ENCODE measurements at regions not wholly inside any gene's neighbourhood (a gene's known extent, or its start where the extent isn't known, plus 50 kb on each side); places are given as distances from the start of the nearest gene placed in this dataset.

DNA sequence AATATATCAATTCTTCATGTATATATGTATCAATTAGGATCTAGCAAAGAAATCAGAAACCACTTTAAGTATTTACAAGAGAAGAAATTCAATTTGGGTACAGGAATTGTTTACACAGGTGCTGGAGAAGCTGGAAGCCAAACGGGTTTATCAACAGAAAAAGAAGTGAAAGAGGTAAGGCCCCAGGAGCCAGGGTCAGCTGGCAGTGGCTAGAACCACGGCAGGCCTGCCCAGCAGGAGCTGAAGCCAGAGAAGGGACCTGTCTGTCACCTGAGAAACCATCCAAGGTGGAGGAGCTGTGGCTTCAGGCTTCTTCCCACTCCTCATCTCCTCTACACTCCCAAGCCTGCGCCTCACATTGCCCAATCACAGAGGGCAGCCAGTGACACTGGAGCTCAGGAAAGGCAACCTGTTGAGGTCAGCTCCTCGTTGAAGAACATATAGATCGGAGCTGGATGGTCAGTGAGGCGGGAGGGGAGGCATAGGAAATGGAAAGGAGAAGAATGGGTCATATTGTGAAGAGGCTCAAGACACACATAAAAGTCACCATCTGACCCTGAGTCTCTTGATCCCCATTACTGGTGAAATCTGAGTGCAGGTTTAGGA is 182.6 kb downstream of the REEP3 start:
- TF ChIP-seq, protein P1, sequence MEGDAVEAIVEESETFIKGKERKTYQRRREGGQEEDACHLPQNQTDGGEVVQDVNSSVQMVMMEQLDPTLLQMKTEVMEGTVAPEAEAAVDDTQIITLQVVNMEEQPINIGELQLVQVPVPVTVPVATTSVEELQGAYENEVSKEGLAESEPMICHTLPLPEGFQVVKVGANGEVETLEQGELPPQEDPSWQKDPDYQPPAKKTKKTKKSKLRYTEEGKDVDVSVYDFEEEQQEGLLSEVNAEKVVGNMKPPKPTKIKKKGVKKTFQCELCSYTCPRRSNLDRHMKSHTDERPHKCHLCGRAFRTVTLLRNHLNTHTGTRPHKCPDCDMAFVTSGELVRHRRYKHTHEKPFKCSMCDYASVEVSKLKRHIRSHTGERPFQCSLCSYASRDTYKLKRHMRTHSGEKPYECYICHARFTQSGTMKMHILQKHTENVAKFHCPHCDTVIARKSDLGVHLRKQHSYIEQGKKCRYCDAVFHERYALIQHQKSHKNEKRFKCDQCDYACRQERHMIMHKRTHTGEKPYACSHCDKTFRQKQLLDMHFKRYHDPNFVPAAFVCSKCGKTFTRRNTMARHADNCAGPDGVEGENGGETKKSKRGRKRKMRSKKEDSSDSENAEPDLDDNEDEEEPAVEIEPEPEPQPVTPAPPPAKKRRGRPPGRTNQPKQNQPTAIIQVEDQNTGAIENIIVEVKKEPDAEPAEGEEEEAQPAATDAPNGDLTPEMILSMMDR (IDR thresholded peaks at IDR 0.05): no peak

DNA sequence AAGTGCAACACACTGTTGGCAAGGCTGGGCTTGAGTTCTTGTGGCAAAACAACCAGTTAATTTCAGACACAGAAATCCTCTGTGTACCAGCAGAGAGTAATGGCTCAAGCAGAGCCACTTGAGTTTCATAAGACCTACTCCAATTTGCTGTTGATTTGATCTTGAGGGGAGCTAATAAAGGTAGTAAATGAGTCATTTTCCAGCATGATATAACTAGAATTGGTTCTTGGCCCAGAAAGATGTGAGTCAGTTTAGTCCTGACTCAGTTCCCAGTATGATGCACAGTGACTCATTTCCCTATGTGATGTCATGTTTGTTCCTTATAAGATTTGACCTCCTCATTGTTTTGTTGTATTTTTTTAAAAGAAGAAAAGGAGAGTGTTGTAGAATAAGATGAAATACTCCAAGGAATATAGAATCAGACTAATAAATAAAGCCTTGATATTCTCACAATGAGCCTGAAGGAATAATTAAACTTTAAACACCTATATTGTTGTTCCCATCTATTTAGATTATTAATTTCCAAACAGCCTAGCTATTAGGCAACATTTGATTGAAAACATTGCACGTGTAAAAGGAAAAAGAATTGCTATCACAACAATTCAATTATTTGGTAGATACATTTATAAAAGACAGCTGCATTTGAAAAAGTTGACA is 186.2 kb downstream of the REEP3 start:
- Histone ChIP-seq H3K9me3 (no peaks in the 10 kb centered on the region), H3K27me3 (no peaks in the 10 kb centered on the region), H3K27ac (no peak overlapping the region), H3K4me3 (no peak overlapping the region), H3K36me3 (no peaks in the 10 kb centered on the region), H3K4me1 (ENCODE audit: insufficient read depth) (peaks cover 5% of the 10 kb centered on the region)
- TF ChIP-seq, protein P1 (IDR thresholded peaks at IDR 0.05): no peak
- TF ChIP-seq EP300 (IDR thresholded peaks at IDR 0.05): peak; percentile 91
- peak in 1 of 5 donors; percentile 42 for DNase-seq
- intact Hi-C loops (cut with DNase I): loop anchor here in 1 of 4 donors (5.0 kb wide), 1 partner anchor 75 kb away; no protein-coding TSS in a partner anchor
- WGBS, 3 donors: 14 to 29% (median 25%) methylated on average over 1 of the region's 1 CpG

More for the DNA sequence above, 182.6 kb downstream of the REEP3 start:
- no peak for DNase-seq
- Histone ChIP-seq H3K4me3 (no peak overlapping the region), H3K9me3 (no peaks in the 10 kb centered on the region), H3K27me3 (no peaks in the 10 kb centered on the region), H3K4me1 (ENCODE audit: insufficient read depth) (peaks cover 3% of the 10 kb centered on the region), H3K27ac (no peak overlapping the region), H3K36me3 (no peaks in the 10 kb centered on the region)
- intact Hi-C loops (cut with DNase I): loop anchor here in 1 of 4 donors (5.0 kb wide), 1 partner anchor 72 kb away; no protein-coding TSS in a partner anchor
- whole genome bisulfite sequencing, 3 donors: 83 to 86% (median 84%) methylated on average over 6 of the region's 6 CpGs

- DNase-seq: no peak
- H3K4me1 ChIP-seq (ENCODE audit: insufficient read depth): peaks cover 11% of the 10 kb centered on the region
- H3K27ac ChIP-seq: no peak overlapping the region
- intact Hi-C loops (cut with DNase I): loop anchor here in 1 of 4 donors (5.0 kb wide), 1 partner anchor 76 kb away; no protein-coding TSS in a partner anchor
- no peaks in the 10 kb centered on the region for H3K27me3 ChIP-seq
- no peaks in the 10 kb centered on the region for H3K36me3 ChIP-seq
- TF ChIP-seq POLR2A (IDR thresholded peaks at IDR 0.05) (no peak), EP300 (IDR thresholded peaks at IDR 0.05) (no peak)
- TF ChIP-seq, protein P1 (IDR thresholded peaks at IDR 0.05): no peak
- no peaks in the 10 kb centered on the region for H3K9me3 ChIP-seq
- no peak overlapping the region for H3K4me3 ChIP-seq
- 73 to 83% (median 74%) methylated on average over 5 of the region's 5 CpGs for WGBS, 3 donors
Measured at GRCh38 chr10:63708421-63708820, 187.2 kb downstream of the REEP3 start.

- intact Hi-C loops (cut with DNase I): loop anchor here in 3 of 4 donors (5.0 to 10.0 kb wide), 4 partner anchors 78 to 546 kb away; partner anchors contain the start of genes JMJD1C (in 1 of the 3) and REEP3 (in 1 of the 3)
- peaks cover 11% of the 10 kb centered on the region for H3K4me1 ChIP-seq (ENCODE audit: insufficient read depth)
Measured at GRCh38 chr10:63710703-63711102, 189.5 kb downstream of the REEP3 start.

More at GRCh38 chr10:63710703-63711102, 189.5 kb downstream of the REEP3 start:
- no peak for DNase-seq
- no peaks in the 10 kb centered on the region for H3K9me3 ChIP-seq
- no peaks in the 10 kb centered on the region for H3K36me3 ChIP-seq
- no peak for TF ChIP-seq POLR2A (IDR thresholded peaks at IDR 0.05)
- TF ChIP-seq EP300 (IDR thresholded peaks at IDR 0.05): no peak
- TF ChIP-seq, protein P1 (IDR thresholded peaks at IDR 0.05): no peak
- no peaks in the 10 kb centered on the region for H3K27me3 ChIP-seq
- H3K27ac ChIP-seq: no peak overlapping the region
- no peak overlapping the region for H3K4me3 ChIP-seq
